AG04449 (cell line): ENCODE measurements at regions not wholly inside any gene's neighbourhood (a gene's known extent, or its start where the extent isn't known, plus 50 kb on each side); places are given as distances from the start of the nearest gene placed in this dataset.

Experiments
- CTCF ChIA-PET: fragments of 350-600 bp; formaldehyde crosslinking; extraction: SDS; loops from one replicate; lab custom pipeline; 2021; ENCODE audit warnings: antibody characterized with exemption; lab: Yijun Ruan, JAX
- POLR2A ChIA-PET: fragments of 400-600, 350-600 bp; formaldehyde crosslinking; extraction: SDS; loops from one replicate; lab custom pipeline; 2020; ENCODE audit warnings: antibody characterized with exemption, inconsistent platforms; lab: Yijun Ruan, JAX
- DNase-seq: peaks from one replicate; pipeline ENCODE4 v3.0.0-alpha.2; 2010; ENCODE audit warnings: low read depth, low spot score
- H3K4me3 ChIP-seq: 2 replicates; pipeline ENCODE4 v1.5.1; 2011; ENCODE audit warnings: low read depth, mild to moderate bottlenecking, control low read depth, low read length
- TF ChIP-seq, protein P1 (sequence below): IDR thresholded peaks from one replicate; pipeline ENCODE4 v1.5.1; 2011; ENCODE audit warnings: mild to moderate bottlenecking, moderate library complexity, low read length, control low read depth, inconsistent platforms; ENCODE audit not compliant: insufficient read depth; ENCODE audit errors: missing control alignments

GRCh38 chr15:96171853-96172296 is 158.6 kb upstream of the NR2F2 start:
- POLR2A ChIA-PET, result no interaction called here
- TF ChIP-seq, protein P1, sequence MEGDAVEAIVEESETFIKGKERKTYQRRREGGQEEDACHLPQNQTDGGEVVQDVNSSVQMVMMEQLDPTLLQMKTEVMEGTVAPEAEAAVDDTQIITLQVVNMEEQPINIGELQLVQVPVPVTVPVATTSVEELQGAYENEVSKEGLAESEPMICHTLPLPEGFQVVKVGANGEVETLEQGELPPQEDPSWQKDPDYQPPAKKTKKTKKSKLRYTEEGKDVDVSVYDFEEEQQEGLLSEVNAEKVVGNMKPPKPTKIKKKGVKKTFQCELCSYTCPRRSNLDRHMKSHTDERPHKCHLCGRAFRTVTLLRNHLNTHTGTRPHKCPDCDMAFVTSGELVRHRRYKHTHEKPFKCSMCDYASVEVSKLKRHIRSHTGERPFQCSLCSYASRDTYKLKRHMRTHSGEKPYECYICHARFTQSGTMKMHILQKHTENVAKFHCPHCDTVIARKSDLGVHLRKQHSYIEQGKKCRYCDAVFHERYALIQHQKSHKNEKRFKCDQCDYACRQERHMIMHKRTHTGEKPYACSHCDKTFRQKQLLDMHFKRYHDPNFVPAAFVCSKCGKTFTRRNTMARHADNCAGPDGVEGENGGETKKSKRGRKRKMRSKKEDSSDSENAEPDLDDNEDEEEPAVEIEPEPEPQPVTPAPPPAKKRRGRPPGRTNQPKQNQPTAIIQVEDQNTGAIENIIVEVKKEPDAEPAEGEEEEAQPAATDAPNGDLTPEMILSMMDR, result no peak
- no peak for DNase-seq
- CTCF ChIA-PET, result no interaction called here
- H3K4me3 ChIP-seq, result no peak overlapping the region

GRCh38 chr15:96172417-96172816 is 158.1 kb upstream of the NR2F2 start:
- DNase-seq, result no peak
- CTCF ChIA-PET, result no interaction called here
- POLR2A ChIA-PET, result no interaction called here
- TF ChIP-seq, protein P1, result no peak
- no peak overlapping the region for H3K4me3 ChIP-seq

DNA sequence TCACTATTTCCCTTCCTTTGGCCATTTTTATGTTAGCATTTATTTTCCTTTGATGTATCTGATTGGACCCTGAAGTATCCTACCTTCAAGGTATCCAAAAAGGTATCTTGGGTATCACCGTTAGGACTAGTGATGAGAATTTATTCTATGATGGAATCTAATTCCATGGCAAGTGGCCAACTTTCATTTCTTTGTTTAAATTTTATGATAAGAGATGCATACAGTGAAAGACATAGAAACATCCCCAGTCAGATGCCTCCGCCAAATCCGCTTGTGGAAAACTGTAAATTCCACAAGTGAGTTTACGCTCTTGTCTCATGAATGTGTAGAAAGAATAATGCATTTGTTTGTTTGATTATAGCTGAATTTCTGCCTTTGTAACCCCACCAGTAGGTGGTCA is 153.7 kb upstream of the NR2F2 start:
- no peak overlapping the region for H3K4me3 ChIP-seq
- TF ChIP-seq, protein P1, result no peak
- ChIA-PET CTCF (no interaction called here), POLR2A (no interaction called here)
- DNase-seq, result no peak

- POLR2A ChIA-PET, result no interaction called here
Observed at GRCh38 chr15:96177279-96177678, 153.2 kb upstream of the NR2F2 start.

DNA sequence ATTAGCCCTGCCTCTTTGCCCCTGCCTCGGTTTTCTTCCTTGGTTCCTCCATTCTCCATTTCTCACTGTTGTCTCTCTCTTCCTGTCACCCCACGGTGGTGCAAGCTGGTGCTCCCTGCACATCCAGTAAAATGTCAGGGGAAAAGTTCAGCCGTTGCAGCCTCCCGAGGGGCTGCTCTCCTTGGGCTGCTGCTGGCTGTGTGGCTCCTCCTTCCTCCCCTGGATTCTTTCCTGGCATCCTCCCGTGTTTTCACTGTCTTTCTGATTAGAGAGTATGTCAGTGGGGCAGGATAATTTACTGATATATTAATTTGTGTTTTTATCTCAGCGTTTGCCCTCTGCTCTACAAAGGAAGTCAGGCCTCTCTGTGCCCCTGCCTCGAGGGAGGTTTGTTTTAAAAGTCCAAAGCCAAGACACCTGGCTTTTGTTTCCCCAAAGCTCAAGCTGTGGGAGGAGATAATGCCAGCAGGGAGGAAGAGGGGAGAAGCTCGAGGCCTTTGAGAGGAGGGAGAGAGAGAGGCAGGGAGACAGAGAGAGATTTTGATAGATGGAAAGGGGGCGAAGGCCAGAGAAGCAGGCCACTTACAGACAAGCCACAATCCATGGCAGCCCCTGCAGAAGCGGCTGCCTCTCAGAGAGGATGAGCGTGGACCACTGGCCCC is 150.3 kb upstream of the NR2F2 start:
- no peak overlapping the region for H3K4me3 ChIP-seq
- TF ChIP-seq, protein P1, result no peak
- DNase-seq, result no peak
- ChIA-PET POLR2A (no interaction called here), CTCF (no interaction called here)

More at GRCh38 chr15:96177279-96177678, 153.2 kb upstream of the NR2F2 start:
- CTCF ChIA-PET, result no interaction called here
- TF ChIP-seq, protein P1, result no peak
- DNase-seq, result no peak
- H3K4me3 ChIP-seq, result no peak overlapping the region

DNA sequence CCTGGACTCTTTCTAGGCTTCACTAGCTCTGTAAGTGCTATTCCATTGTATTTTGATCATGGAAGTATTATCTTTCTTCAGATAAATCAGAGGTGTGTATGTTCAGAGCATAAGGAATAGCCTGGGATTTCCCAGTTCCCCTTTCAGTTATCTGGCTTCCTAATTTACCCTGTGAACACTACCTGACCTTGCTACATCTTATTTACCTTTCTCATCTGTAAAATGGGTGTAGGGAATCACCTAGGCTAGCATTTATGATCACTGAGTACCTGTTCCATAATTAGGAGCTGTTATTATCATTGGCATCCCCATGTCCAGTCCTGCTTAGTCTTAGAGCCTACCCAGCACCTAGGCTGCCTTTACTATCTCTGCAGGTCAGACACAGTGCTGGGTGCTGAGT is 149.3 kb upstream of the NR2F2 start:
- ChIA-PET CTCF (no interaction called here), POLR2A (no interaction called here)
- no peak overlapping the region for H3K4me3 ChIP-seq
- TF ChIP-seq, protein P1, result no peak
- no peak for DNase-seq
